ENCODE measurements at regions not wholly inside any gene's neighbourhood (a gene's known extent, or its start where the extent isn't known, plus 50 kb on each side); places are given as distances from the start of the nearest gene placed in this dataset.

DNA sequence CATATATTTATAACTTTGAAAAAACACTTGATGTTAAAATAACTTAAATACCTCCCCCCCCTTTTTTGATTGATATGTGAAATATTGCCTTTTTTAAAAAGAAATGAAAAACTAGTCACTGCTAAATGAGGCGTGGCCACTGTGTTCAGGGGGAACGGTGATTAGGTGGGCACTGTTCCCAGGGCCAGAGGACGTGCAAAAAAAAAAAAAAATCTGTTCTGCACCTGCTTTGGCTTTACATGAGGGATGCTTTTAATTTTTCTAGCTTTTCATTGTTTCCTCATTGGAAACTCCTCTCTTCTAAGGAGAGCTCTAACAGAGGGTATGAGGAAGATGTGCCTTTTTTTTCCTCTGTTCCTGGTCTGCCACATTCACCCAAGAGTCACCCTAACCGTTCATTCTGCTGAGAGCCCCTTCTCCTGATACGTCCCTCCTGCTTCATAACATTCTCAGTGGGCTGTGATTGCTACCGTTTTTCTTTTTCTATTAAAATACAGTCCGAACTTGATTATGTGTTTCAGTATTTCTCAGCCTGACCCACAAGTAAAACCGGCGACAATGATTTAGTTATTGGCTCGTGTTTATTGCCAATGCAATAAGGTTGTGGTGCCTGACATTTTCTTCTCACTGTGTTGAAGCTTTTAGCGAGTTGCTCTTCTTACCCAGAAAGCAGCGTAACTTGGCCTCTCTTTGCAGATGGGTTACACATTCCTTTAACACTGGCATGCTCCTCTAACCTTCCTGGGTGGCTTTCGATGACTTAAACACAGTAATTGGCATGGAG lies 64.8 kb upstream of the ZNF536 start:
- Histone ChIP-seq H3K4me3 (replicated peaks in 1 of 2; ENCODE audit: low read depth in 1 of 2, low read length in 2 of 2) (no peak overlapping the region), H3K27me3 (ENCODE audit: insufficient read depth, low read length) (peaks cover 64% of the 10 kb centered on the region), H3K4me1 (ENCODE audit: control insufficient read depth in 1 of 2, insufficient read depth in 2 of 2, low read length in 2 of 2) (no peaks in the 10 kb centered on the region), H3K9me2 (ENCODE audit: insufficient read depth) (no peaks in the 10 kb centered on the region), H3K79me2 (ENCODE audit: insufficient read depth, low read length) (no peaks in the 10 kb centered on the region), H3K9ac (ENCODE audit: low read length) (no peak overlapping the region), H4K20me1 (ENCODE audit: insufficient read depth) (no peaks in the 10 kb centered on the region), H2AFZ (ENCODE audit: low read depth, low read length, poor library complexity, severe bottlenecking) (no peak overlapping the region), H3K27ac (ENCODE audit: low read depth, low read length) (no peak overlapping the region), H3K36me3 (ENCODE audit: control insufficient read depth in 1 of 2, insufficient read depth in 2 of 2, low read length in 2 of 2) (no peaks in the 10 kb centered on the region), H3K9me3 (ENCODE audit: control insufficient read depth in 1 of 2, insufficient read depth in 1 of 2, low read depth in 1 of 2, low read length in 2 of 2) (no peaks in the 10 kb centered on the region), H3K4me2 (ENCODE audit: low read length) (no peak overlapping the region)
- intact Hi-C loops (cut with micrococcal nuclease): no loop called here
- CTCF ChIA-PET: no interaction called here
- RAD21 ChIA-PET (ENCODE audit: low non-redundant PET in 1 of 2, low total read pairs in 2 of 2, uncharacterized antibody in 2 of 2, unreplicated experiment in 2 of 2): no interaction called here
- no peak for ATAC-seq
- no TSS peak for BruUV-seq (replicated peaks)
- DNase-seq (ENCODE audit: low read depth, low spot score): no peak
- TF ChIP-seq CEBPB (IDR thresholded peaks at IDR 0.05; ENCODE audit: low read depth) (no peak), ZNF274 (IDR thresholded peaks at IDR 0.05; ENCODE audit: low read depth, low read length) (no peak), EZH2phosphoT487 (IDR thresholded peaks at IDR 0.05; ENCODE audit: borderline replicate concordance) (no peak)
- TF ChIP-seq, protein P1, sequence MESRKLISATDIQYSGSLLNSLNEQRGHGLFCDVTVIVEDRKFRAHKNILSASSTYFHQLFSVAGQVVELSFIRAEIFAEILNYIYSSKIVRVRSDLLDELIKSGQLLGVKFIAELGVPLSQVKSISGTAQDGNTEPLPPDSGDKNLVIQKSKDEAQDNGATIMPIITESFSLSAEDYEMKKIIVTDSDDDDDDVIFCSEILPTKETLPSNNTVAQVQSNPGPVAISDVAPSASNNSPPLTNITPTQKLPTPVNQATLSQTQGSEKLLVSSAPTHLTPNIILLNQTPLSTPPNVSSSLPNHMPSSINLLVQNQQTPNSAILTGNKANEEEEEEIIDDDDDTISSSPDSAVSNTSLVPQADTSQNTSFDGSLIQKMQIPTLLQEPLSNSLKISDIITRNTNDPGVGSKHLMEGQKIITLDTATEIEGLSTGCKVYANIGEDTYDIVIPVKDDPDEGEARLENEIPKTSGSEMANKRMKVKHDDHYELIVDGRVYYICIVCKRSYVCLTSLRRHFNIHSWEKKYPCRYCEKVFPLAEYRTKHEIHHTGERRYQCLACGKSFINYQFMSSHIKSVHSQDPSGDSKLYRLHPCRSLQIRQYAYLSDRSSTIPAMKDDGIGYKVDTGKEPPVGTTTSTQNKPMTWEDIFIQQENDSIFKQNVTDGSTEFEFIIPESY (IDR thresholded peaks at IDR 0.05; ENCODE audit: extremely low read depth, insufficient replicate concordance, low read length): no peak
- TF ChIP-seq, protein P2, sequence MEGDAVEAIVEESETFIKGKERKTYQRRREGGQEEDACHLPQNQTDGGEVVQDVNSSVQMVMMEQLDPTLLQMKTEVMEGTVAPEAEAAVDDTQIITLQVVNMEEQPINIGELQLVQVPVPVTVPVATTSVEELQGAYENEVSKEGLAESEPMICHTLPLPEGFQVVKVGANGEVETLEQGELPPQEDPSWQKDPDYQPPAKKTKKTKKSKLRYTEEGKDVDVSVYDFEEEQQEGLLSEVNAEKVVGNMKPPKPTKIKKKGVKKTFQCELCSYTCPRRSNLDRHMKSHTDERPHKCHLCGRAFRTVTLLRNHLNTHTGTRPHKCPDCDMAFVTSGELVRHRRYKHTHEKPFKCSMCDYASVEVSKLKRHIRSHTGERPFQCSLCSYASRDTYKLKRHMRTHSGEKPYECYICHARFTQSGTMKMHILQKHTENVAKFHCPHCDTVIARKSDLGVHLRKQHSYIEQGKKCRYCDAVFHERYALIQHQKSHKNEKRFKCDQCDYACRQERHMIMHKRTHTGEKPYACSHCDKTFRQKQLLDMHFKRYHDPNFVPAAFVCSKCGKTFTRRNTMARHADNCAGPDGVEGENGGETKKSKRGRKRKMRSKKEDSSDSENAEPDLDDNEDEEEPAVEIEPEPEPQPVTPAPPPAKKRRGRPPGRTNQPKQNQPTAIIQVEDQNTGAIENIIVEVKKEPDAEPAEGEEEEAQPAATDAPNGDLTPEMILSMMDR (IDR thresholded peaks at IDR 0.05 in 2 of 3, conservative IDR thresholded peaks at IDR 0.05 in 1 of 3; ENCODE audit: borderline replicate concordance in 1 of 3, insufficient read depth in 1 of 3, low read depth in 2 of 3, low read length in 2 of 3): no peak
- POLR2A ChIA-PET: no interaction called here
